ENCODE measurements at regions not wholly inside any gene's neighbourhood (a gene's known extent, or its start where the extent isn't known, plus 50 kb on each side); places are given as distances from the start of the nearest gene placed in this dataset.

DNA sequence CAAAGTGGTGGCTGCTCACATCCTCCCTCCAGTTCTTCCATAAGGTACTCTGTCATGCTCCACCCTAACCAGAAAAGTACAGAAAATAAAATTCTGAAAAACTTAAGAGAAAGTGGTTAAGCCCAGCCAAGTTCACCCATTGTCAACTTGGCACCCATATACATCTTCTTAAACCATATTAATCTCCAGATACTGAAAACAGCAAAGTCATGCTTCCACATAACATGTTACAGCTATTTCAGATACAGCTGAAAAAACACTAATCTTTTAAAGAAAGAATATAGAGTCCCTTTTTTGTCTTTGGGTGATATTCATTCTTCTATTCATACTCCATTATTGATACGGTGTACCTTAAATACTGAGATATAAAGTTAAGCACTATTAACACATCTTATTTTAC is 577.8 kb downstream of the KCNT2 start:
- no TSS peak for BruUV-seq (replicated peaks)
- no peaks in the 10 kb centered on the region for H3K9me3 ChIP-seq (replicated peaks; ENCODE audit: control insufficient read depth, insufficient read depth, low read length)
- no peak overlapping the region for H2AFZ ChIP-seq (ENCODE audit: control insufficient read depth, low read depth, low read length)
- ChIA-PET SMC1A (ENCODE audit: uncharacterized antibody, unreplicated experiment) (no interaction called here), CTCF (no interaction called here), POLR2A (no interaction called here), RAD21 (ENCODE audit: unreplicated experiment) (no interaction called here)
- H3K4me1 ChIP-seq (ENCODE audit: control insufficient read depth, insufficient read depth, low read length), result no peaks in the 10 kb centered on the region
- FAIRE-seq, result no peak
- no peak for DNase-seq (ENCODE audit: low read depth, low spot score)
- no peak overlapping the region for H3K27ac ChIP-seq (ENCODE audit: control insufficient read depth, insufficient read depth)
- ATAC-seq, result no peak
- intact Hi-C loops (cut with micrococcal nuclease; ENCODE audit: unreplicated experiment) (no loop called here), in situ Hi-C loops (cut with MboI) (no loop called here)
- no peaks in the 10 kb centered on the region for H3K27me3 ChIP-seq (replicated peaks in 1 of 2; ENCODE audit: control insufficient read depth in 2 of 2, insufficient read depth in 2 of 2, low read length in 1 of 2)
- no peak overlapping the region for H3K4me3 ChIP-seq
- 73% methylated on average over 1 of the region's 1 CpG for whole genome bisulfite sequencing (ENCODE audit: insufficient coverage, insufficient replicate concordance, low lambda C conversion rate, missing lambda C conversion rate)
- TF ChIP-seq RCOR1 (conservative IDR thresholded peaks at IDR 0.05; ENCODE audit: low read depth, low read length), result no peak
- no peak for TF ChIP-seq ZBTB11 (CRISPR knock-in tag; IDR thresholded peaks at IDR 0.05)
- no peak for TF ChIP-seq PRDM15 (CRISPR knock-in tag; IDR thresholded peaks at IDR 0.05)
- no peak for TF ChIP-seq RBBP5 (conservative IDR thresholded peaks at IDR 0.05)
- TF ChIP-seq FOXM1 (IDR thresholded peaks at IDR 0.05; ENCODE audit: low read depth, low read length), result no peak
- no peak for TF ChIP-seq BHLHE40 (IDR thresholded peaks at IDR 0.05; ENCODE audit: borderline replicate concordance in 1 of 2, low read depth in 2 of 2, low read length in 1 of 2)
- no peak for TF ChIP-seq RELB (IDR thresholded peaks at IDR 0.05; ENCODE audit: low read depth)
- no peak overlapping the region for H3K4me2 ChIP-seq (ENCODE audit: control insufficient read depth, insufficient read depth)
- H4K20me1 ChIP-seq (ENCODE audit: control insufficient read depth, insufficient read depth), result no peaks in the 10 kb centered on the region
- H3K36me3 ChIP-seq (ENCODE audit: control insufficient read depth in 2 of 2, insufficient read depth in 2 of 2, low read length in 1 of 2), result no peaks in the 10 kb centered on the region
- no peak overlapping the region for H3K9ac ChIP-seq (ENCODE audit: control insufficient read depth, insufficient read depth, low read length)
- H3K79me2 ChIP-seq (ENCODE audit: control insufficient read depth, insufficient read depth, low read length), result no peaks in the 10 kb centered on the region
